WI38 (cell line): ENCODE measurements at regions not wholly inside any gene's neighbourhood (a gene's known extent, or its start where the extent isn't known, plus 50 kb on each side); places are given as distances from the start of the nearest gene placed in this dataset.

Source experiments
- H3K4me3 ChIP-seq: 2 replicates; pipeline ENCODE4 v1.5.1; 2011; ENCODE audit warnings: low read depth, mild to moderate bottlenecking, control low read depth, low read length
- CTCF ChIP-seq: IDR thresholded peaks from 2 replicates; pipeline ENCODE4 v1.5.1; 2012; ENCODE audit warnings: low read depth, mild to moderate bottlenecking, control low read depth, low read length

- no peak for TF ChIP-seq CTCF
- H3K4me3 ChIP-seq, result no peak overlapping the region
Measured at GRCh38 chr5:167869125-167869524, 422.3 kb upstream of the WWC1 start.

- no peak overlapping the region for H3K4me3 ChIP-seq
- no peak for TF ChIP-seq CTCF
Measured at GRCh38 chr5:167870055-167870454, 421.4 kb upstream of the WWC1 start.

GRCh38 chr5:167871091-167871490 is 420.4 kb upstream of the WWC1 start:
- H3K4me3 ChIP-seq, result no peak overlapping the region
- no peak for TF ChIP-seq CTCF

GRCh38 chr5:167872791-167873190 is 418.7 kb upstream of the WWC1 start:
- TF ChIP-seq CTCF, result no peak
- no peak overlapping the region for H3K4me3 ChIP-seq

GRCh38 chr5:167877114-167877722 is 414.2 kb upstream of the WWC1 start:
- TF ChIP-seq CTCF, result no peak
- H3K4me3 ChIP-seq, result no peak overlapping the region

GRCh38 chr5:167877924-167878323 is 413.5 kb upstream of the WWC1 start:
- no peak for TF ChIP-seq CTCF
- no peak overlapping the region for H3K4me3 ChIP-seq

GRCh38 chr5:167880420-167880819 is 411.0 kb upstream of the WWC1 start:
- H3K4me3 ChIP-seq, result no peak overlapping the region
- no peak for TF ChIP-seq CTCF
